ENCODE measurements at regions not wholly inside any gene's neighbourhood (a gene's known extent, or its start where the extent isn't known, plus 50 kb on each side); places are given as distances from the start of the nearest gene placed in this dataset.

DNA sequence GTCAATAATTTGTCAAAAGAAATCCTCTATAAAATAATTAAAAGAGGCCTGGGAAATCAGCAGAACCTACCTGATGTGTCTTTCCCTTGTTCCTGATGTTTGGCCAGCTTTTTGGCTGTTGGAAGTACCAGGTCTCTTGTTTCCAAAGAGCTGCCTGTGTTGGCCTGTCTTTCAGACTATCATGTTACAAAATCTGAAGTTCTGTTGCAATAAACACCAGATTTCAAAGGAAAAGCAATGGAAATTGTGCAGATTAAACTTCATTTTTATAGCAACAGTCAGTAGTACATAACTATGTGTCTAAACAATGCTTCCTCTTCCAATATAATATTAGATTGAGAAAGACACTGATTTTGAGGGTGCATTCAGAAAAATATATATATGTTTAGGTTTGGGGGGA lies 647.2 kb upstream of the CXADR start:
- TF ChIP-seq ZFX (IDR thresholded peaks at IDR 0.05): no peak
- TF ChIP-seq, protein P1, sequence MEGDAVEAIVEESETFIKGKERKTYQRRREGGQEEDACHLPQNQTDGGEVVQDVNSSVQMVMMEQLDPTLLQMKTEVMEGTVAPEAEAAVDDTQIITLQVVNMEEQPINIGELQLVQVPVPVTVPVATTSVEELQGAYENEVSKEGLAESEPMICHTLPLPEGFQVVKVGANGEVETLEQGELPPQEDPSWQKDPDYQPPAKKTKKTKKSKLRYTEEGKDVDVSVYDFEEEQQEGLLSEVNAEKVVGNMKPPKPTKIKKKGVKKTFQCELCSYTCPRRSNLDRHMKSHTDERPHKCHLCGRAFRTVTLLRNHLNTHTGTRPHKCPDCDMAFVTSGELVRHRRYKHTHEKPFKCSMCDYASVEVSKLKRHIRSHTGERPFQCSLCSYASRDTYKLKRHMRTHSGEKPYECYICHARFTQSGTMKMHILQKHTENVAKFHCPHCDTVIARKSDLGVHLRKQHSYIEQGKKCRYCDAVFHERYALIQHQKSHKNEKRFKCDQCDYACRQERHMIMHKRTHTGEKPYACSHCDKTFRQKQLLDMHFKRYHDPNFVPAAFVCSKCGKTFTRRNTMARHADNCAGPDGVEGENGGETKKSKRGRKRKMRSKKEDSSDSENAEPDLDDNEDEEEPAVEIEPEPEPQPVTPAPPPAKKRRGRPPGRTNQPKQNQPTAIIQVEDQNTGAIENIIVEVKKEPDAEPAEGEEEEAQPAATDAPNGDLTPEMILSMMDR (conservative IDR thresholded peaks at IDR 0.05): no peak
- H3K27ac ChIP-seq: no peak overlapping the region

DNA sequence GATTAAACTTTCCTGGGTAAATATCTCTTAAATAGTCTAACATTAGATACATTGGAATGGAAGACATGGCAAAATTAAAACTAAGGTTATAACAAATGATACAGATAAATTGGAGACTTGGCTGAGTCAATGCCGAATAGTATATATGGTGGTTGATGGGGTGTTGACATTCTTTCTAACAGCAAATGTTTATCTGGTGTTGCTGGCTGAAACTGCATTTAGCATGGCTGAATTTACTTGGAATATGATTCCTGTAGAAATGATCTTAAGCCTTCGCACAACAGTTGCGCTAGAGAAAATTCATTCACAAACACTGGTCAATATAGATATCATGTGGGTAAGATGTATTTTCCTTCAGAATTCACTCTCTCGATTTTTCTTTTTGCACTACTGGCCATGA lies 646.0 kb upstream of the CXADR start:
- TF ChIP-seq, protein P1 (conservative IDR thresholded peaks at IDR 0.05): no peak
- TF ChIP-seq ZFX (IDR thresholded peaks at IDR 0.05): no peak
- H3K27ac ChIP-seq: no peak overlapping the region

DNA sequence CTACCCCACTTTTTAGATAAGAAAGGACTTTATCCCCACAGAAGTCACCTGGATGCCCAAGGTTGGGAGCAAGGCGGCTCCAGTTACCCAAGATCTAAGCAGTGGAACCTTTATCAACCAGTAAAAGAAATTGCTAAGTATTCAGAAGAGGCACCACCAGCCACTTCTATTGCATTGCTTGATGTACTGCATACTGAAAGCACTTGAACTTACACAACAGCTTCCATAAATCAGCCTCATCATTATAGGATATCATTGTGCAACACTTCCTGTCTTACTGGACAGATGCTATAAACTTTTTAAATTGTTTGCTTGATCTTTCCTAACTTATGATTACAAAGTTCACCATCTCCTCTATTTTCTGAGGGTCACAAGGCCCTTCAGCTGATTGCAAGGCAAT lies 642.7 kb upstream of the CXADR start:
- TF ChIP-seq ZFX (IDR thresholded peaks at IDR 0.05): no peak
- TF ChIP-seq, protein P1 (conservative IDR thresholded peaks at IDR 0.05): no peak
- no peak overlapping the region for H3K27ac ChIP-seq

DNA sequence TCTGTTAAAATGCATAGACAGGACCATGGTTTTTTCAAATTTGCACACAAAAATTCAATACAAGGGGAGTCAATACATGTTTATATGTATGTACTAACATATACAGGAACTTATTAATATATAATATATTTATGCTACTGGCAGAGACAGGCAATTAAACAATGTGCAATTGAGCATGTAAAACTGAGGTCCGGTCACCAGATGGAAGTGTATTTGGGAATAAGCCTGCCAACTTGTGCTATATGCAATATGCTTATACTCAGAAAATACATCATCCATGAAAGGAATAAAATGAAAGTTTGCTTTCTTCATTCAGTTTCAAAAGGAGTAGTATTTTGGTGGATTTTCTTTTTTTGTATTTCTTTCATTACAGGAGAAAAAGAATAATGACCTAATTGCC lies 640.2 kb upstream of the CXADR start:
- H3K27ac ChIP-seq: no peak overlapping the region
- TF ChIP-seq ZFX (IDR thresholded peaks at IDR 0.05): no peak
- TF ChIP-seq, protein P1 (conservative IDR thresholded peaks at IDR 0.05): no peak

DNA sequence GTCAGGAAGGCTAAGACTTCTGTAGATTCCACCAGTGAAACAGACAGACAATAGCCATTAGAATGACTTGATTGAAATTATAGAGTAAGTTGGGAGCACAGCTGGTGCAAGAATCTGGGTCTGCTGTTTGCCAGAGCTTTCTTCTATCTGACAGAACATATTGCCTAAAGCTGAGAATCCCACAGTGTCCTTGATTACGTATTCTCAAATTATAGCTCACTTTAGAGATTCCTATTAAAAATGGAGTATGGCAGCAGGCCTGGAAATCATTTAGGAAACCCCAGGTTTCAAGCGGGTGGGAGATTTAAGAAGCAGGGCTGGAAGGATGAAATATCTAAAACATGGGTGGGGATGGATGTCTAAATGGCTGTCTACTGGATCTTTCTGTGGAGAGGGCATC lies 639.7 kb upstream of the CXADR start:
- TF ChIP-seq ZFX (IDR thresholded peaks at IDR 0.05): no peak
- TF ChIP-seq, protein P1 (conservative IDR thresholded peaks at IDR 0.05): no peak
- H3K27ac ChIP-seq: no peak overlapping the region

DNA sequence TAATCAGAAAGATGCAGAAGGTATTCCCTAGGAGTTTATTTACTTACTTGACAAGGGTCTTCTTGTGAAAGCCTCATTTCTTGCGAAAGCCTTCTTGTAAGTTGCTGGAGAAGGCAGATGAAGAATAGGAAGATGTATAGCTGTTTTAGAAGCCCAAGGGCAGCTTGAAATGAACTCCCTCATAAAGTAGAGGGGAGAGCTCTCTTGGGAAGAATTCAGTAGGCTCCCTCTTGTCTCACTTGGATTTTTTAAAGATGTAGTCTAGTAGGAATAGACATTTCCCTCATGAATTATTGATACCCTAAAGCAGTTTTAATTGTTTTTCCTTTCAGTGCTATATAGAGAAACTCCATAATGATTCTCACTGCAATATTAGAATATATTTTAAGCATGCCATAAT lies 639.2 kb upstream of the CXADR start:
- TF ChIP-seq ZFX (IDR thresholded peaks at IDR 0.05): no peak
- TF ChIP-seq, protein P1 (conservative IDR thresholded peaks at IDR 0.05): no peak
- H3K27ac ChIP-seq: no peak overlapping the region

DNA sequence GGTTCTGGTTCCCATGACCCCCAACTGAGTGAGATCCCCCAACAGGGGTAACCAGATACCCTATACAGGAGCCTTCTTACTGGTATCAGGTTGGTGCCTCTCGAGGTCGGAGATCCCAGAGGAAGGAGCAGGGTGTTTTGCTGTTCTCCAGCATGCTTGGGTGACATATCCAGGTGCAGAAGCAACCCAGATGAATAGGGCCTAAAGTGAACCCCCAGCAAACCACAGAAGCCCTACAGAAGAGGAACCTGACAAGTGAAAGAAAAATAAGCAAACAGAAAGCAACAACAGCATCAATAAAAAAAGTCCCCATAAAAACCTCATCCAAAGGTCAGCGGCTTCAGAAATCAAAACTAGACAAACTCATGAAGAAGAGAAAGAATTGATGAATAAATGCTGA lies 633.4 kb upstream of the CXADR start:
- TF ChIP-seq, protein P1 (conservative IDR thresholded peaks at IDR 0.05): no peak
- no peak for TF ChIP-seq ZFX (IDR thresholded peaks at IDR 0.05)
- no peak overlapping the region for H3K27ac ChIP-seq

Data from C4-2B (cell line).